NCI-H2196 (cell line): ENCODE measurements at regions not wholly inside any gene's neighbourhood (a gene's known extent, or its start where the extent isn't known, plus 50 kb on each side); places are given as distances from the start of the nearest gene placed in this dataset.

ENCODE experiments used
- DNase-seq: peaks from one replicate; lab custom pipeline; 2025; ENCODE audit not compliant: unreplicated experiment; lab: John Stamatoyannopoulos, UW

DNA sequence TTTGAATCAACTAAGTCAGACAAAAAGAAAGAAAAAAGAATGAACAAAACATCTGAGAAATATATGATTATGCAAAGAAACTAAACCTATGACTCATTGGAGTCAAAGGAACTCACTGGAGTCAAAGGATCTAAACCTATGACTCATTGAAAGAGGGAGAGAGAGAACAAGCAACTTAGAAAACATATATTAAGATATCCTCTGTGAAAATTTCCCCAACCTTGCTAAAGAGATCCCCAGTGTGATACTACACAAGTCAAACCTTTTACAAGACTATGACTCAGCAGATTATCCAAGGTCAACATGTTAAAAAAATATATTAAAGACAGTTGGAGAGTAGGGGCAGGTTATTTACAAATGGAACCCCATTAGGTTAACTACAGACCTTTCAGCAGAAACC is 1538.3 kb downstream of the NCAM2 start:
- DNase-seq: no peak

DNA sequence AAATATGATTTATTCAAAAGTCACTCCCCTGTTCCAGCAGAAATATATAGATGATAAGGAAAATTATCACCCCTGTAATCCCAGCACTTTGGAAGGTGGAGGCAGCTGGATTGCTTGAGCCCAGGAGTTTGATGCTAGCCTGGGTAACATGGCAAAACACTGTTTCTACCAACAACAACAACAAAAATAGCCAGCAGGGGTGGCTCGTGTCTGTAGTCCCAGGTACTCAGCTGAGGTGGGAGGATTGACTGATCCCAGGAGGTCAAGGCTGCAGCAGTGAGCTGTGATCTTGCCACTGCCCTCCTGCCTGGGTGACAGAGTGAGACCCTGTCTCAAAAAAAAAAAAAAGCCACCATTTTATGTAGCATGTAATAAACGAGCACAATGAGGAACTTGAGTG is 1546.5 kb downstream of the NCAM2 start:
- DNase-seq: no peak

DNA sequence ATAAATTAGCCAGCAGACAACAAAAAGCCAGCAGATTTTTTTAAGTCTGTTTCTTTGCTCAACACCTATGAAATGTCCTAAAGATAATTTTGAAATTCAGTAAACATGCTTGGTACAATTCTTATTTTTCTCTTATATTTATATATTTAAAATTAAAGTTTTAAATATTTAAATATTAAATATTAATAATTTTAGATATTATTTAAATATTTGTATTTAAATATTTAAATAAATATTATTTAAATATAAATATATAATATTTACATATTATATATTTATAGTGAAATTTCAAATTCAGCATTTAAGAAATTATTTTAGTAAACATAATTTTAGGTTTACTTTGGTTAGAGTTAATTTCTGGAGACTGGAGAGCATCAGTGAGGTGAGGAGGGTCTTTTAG is 1554.2 kb downstream of the NCAM2 start:
- DNase-seq: no peak

DNA sequence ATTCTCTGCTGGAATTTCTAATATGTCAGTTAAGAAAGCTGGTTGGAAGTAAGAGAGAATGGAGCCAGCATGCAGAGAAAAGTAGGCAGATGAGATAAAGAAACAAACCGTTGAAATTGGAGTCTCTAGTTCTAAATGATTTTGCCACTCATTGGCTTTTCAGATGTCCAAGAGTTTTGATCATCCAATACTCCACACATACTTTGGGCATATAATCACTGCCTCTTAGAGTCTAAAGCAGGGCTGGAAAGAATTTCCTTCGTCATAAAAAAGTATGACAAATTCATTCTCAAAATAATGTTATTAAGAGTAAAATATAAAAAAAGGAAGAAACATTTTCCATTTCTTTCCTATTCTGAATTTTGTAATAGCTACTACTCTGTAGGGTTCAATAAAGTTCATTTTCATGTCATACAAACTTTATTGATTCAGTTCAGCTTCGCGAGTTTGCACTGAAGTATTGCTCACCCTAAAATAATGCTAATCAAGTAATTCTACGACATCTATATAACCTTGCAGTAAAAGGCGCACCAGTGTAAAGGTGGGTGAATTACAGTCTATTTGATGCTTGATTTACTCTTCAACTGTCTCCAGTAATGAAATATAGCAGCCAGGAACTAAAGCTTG is 1556.6 kb downstream of the NCAM2 start:
- no peak for DNase-seq

DNA sequence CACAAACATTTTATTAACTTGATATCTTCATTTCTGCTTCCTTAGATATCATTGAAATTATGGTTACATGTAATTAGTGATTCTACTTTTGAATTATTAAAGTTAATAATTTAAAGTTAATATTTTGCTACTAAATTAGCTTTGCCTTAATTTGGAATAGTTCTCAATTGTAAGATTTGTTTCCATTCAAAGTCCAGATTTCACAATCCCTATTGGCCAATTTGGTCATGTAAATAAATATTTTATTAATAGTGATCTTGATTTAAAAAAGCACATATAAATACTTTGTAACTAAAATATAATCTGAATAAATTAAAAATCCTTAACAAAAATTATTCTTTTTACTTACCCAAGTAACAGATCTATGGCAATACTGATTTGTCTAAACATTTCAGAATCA is 1558.6 kb downstream of the NCAM2 start:
- no peak for DNase-seq

DNA sequence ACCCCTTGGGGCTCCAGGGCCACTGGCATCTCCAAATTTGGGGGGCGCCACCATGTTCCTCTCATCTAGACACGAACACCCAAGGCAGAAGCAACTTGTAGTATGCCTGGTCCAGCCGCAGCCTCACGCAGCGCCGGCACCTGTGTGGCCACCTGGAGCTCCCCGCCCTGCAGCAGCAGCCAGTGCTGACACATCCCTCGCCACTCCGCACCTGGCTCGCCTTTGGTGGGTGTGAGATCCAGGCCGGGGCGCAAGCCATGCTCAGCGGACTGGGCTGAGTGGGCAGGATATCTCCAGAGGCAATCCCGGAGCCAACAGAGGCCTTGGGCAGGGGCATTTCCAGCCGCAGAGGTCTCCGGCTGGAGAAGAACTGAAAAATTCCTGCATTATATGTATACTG is 1563.7 kb downstream of the NCAM2 start:
- DNase-seq: no peak

DNA sequence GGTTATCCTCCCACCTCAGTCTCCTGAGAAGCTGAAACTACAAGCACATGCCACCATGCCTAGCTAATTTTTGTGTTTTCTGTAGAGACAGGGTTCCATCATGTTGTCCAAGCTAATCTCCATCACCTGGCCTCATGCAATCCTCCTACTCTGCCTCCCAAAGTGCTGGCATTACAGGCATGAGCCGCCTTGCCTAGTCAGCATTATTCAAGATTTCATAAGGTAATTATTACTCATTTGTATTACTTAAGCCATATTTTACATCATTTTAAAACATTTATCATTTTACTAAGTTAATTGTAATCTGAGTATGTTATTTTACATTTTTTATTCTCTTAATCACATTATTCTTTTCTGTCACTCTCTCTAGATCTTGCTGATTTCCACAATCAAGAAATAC is 1575.6 kb downstream of the NCAM2 start:
- no peak for DNase-seq

DNA sequence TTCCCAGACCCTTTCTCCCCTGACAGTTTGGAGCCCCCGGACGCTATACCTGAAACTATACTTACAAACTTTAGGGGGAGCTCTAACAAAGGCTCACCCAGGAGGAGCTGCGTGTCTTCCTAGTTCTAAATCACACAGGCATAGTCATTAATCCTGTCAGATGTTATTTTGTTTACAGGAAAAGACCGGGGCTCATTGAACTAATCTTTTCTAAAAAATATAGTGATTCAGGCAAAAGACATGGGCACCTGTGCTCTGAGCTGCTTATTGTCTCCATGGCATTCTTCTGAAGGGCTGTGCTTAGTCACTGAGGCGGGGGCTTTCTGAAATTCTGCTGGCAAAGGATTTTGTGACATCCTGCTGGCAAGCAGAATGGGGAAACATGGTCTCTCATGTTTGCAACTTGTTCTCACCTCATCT is 1577.0 kb downstream of the NCAM2 start:
- DNase-seq: no peak

DNA sequence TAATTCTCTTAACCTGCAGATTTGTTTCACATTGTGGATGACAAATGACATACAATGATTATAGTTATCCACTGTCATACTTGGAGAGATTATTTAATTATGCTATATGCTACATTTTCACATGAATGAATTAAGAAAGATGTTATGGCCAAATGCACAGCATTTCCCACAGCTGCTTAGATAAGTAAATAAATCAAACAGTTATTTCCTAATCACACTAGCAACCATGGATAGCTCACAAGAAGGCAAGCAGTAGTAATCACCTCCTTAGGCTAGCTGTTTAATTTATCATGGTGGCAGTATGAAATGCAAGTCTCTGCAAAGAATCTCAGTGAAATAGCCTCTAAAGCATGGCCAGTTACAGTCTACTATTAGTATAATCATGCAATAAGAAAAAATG is 1581.5 kb downstream of the NCAM2 start:
- no peak for DNase-seq

DNA sequence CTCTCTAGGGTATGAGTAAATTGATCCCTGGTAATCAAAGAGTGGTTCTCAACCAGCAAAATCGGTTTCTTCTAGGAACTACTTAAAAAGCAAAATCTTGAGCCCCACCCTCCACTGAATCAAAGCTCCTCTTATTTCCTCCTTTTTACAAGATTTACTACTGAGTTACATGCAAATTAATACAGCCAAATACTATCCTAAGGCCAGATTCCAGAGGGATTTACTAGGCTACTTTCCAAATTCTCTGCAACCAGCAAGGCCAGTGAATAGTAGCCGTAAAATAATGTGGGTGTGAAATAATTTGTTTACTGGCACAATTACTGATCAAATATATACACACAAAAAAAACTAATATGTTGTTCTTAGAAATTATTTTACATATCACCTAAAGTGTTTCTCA is 1583.8 kb downstream of the NCAM2 start:
- no peak for DNase-seq

DNA sequence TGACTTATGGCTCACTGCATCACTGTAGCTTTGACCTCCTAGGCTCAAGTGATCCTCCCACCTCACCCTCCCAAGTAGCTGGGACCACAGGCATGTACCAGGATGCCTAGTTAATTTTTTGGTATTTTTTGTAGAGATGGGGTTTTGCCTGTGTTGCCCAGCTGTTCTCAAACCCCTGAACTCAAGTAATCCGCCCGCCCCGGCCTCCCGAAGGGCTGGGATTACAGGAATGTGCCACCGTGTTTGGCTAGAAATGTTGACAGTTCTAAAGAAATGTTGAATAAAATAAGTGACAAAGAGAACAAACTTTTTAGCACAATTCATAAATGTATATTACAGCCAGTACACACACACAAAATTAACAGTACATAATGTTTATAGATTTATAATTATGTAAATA is 1586.1 kb downstream of the NCAM2 start:
- no peak for DNase-seq

DNA sequence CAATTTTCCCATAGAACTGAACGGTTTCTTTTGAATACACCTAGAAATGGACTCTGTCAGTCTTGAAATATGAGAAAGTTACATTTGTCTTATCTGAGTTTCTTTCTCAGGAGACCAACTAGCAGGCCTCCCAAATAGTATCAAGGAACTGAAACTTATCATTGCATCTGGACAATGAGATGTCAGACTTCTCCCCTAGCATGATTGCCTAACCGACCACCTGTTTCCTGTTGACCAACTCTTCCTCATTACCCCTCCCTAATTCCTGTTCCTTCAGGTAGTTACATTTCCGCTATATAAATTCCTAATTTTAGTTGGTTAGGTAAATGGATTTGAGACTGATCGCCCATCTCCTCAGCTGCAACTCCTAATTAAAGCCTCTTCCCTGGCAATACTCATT is 1587.3 kb downstream of the NCAM2 start:
- DNase-seq: no peak

DNA sequence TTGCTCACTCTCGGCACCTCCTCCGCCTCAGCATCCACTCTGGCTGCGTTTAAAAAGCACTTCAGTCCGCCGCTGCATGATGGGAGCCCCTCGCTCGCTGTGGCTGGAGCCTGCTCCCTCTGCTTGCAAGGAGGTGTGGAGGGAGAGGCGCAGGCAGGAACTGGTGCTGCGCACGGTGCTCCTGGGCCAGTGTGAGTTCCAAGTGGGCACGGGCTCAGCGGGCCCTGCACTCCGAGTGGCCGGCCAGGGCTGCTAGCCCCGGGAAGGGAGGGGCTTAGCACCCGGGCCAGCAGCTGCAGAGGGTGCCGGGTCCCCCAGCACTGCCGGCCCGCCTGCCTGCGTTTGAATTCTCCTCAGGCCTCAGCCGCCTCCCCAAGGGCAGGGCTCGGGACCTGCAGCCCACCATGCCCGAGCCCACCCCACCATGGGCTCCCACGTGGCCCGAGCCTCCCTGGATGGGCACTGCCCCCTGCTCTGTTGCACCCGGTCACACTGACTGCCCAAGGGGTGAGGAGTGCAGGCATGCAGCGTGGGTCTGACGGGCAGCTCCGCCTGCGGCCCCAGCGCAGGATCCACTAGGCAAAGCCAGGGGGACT is 1599.5 kb downstream of the NCAM2 start:
- DNase-seq: no peak

DNA sequence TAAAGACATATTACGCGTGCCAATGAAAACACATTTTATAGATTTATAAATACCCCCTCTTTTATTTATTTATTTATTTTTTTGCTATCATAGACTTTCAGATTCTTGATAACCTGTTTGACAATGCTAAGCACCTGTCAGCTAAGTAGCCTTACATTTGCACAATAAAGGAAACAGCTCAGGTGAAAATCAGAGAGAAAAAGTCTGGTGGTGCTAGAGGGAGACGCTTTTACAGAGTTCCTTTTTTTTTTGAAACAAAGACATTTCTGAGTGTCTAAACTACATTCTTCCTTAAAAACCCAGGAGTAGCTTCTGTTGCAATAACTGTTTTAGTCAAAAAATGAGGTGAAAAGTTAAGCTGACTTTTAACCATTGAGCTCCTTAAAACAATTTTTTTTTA is 1611.6 kb downstream of the NCAM2 start:
- DNase-seq: no peak

DNA sequence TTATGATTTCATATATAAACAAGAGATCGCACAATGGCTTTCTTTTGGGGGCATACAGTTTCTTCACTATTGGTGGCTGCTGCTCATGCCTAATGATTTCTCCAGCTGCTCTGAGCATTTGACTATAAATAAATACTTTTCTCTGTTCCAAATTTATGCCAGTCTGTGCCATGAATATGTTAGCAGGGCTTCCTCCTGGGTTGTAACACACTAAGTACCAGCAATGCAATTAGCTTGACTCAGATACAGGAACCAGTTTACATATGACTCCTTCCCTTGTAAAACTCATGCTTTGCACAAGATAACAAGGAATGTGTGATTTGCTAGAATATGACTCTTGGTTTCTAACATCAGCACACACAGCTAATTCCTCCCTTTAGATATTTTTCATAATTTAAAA is 1629.7 kb downstream of the NCAM2 start:
- no peak for DNase-seq

DNA sequence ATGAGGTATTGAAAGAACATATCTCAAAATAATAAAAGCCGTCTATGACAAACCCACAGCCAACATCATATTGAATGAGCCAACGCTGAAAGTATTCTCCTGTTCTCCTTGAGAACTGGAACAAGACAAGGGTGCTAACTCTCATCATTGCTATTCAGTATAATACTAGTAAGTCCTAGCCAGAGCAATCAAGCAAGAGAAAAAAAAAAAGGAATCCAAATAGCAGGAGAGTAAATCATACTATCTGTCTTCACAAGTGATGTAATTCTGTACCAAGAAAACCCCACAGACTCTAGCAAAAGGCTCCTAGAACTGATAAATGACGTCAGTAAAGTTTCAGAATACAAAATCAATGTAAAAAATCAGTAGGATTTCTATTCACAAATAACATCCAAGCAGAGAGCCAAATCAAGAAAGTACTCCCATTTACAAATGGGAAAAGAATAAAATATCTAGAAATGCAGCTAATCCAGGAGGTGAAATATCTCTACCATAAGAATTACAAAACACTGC is 1632.8 kb downstream of the NCAM2 start:
- DNase-seq: no peak

DNA sequence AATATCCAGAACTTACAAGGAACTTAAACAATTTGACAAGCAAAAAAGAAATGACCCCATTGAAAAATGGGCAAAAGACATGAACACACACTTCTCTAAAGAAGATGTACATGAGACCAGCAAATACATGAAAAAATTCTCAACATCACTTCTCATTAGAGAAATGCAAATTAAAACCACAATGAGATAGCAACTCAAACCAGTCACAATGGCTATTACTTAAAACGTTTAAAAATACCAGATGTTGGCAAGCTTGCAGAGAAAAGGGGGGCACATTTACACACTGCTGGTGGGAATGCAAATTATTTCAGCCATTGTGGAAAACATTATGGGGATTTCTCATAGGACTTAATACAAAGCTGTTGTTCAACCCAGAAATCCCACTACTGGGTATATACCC is 1634.0 kb downstream of the NCAM2 start:
- no peak for DNase-seq

DNA sequence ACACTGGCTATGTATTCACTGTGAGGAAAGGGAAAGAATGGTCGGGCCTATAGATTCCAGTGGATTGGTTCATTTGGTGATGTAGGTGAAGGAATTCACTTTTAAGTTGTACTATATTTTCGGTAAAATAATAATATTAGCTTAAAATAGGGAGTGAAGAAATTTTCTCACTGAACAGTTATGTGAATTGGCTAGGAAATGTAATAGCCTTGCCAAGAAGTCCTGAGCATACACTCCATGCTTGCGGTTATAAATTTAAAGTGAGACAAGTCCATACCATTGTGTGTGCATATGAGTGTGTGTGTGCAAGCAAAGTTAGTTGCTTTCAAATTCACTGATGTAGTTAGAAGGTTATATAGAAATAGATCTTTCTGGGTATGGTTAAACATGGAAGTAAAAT is 1651.0 kb downstream of the NCAM2 start:
- no peak for DNase-seq

DNA sequence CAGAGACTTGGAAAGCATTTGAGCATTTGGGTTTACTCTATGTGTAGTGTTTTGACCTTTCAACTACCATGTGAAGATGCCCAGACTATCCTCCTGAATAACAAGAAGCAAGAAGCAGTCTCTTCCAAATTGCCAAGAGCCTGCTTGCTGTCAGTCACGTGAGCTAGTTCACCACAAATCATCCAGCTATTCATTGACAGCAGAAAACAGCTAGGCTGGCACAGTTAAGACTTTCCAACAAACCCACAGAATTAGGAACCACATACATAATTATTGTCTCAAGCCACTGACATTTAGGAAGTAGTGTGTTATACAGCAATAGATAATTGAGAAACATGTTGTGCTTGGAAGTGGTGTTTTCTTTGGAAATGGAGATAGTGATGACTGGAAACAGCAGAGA is 1652.0 kb downstream of the NCAM2 start:
- no peak for DNase-seq

DNA sequence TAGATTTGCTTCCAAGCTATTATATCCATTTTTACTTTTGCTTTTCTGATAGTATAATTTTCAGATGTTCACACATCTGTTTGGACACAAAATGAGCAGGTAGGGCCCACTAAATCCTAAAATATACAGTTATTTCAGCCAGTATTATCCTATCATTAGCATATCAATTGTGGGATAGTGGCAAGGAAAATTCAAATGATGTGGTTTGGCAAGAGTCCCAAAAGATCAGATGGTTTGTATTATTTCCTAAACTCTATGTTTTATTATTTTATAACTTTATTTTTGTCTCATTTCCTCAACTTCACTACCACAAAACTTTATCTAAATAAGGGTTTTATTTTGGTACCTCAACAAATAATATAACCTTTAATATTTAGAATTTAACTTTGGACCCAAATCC is 1659.6 kb downstream of the NCAM2 start:
- no peak for DNase-seq

DNA sequence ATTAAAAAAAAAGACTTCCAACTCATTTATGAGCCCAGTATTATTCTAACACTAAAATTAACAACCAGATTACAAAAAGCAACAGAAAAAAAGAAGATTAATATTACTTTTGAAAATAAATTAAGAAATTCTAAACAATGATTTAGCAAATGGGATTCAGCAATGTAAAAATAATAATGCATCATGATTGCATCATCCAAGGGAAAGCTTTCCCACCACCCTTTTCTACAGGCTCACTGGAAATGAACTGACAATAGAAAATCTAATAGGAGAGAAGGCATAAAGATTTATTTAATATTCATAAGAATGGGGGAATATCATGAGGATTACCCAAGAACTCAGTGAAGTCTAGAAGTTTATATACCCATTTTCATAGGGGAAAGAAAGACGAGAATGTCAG is 1671.9 kb downstream of the NCAM2 start:
- DNase-seq: no peak

DNA sequence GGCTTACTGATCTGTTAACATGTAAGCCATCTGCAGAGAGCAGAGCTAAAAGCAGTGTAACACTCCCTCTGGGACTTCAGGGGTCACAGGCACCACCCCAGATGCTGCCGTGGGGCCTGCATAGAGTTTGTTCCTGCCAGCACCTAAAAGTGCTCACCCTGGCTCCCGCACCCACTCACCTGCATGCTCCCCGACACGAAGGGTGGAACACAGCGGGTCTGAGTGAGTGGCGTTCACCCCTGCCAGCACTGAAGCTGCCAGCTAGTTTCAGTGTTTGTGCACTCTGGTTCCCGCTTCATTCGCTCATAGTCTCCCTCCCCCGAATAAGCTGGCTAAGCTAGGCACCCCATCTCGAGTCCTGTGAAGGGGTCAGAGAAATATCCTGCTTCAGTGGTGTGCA is 1681.0 kb downstream of the NCAM2 start:
- no peak for DNase-seq

DNA sequence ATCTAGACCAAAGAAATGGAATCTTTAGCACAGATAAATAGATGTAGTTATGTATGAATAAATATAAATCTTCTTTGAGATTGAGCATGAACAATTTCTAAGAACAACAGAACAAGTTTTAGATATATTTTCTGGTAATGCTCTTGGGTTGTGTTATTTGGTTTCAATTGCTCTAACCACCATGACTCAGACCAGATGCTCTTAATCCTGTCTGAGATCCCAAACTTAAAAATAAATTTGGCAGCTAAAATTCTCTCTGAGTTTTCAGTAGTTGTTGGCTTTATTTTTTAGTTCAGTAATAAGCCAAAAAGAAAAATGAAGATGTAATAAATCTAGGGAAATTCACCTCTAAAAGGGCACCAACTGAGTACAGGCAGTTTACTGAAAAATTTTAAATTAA is 1693.4 kb downstream of the NCAM2 start:
- DNase-seq: no peak
